Hematopoietic multipotent progenitor cell treated with erythropoietin and hydrocortisone succinate and interleukin-3 and kit ligand, for 8 days (in vitro differentiated cells): ENCODE measurements at regions not wholly inside any gene's neighbourhood (a gene's known extent, or its start where the extent isn't known, plus 50 kb on each side); places are given as distances from the start of the nearest gene placed in this dataset.
A peak's percentile ranks its signal among the peaks of the same experiment; 100 is the strongest.
"Not testable (repeated sequence)": the region's sequence is repeated elsewhere in the genome, so short reads cannot be mapped to it uniquely, and the experiment has no call there.

ENCODE experiments used
- DNase-seq: peaks from one replicate; pipeline ENCODE4 v3.0.0-alpha.2; 2015

- DNase-seq = no peak
Measured at GRCh38 chr11:33553486-33553885, 147.1 kb downstream of the C11orf91 start.

- DNase-seq = no peak
Measured at GRCh38 chr11:33552756-33553155, 147.9 kb downstream of the C11orf91 start.

- no peak for DNase-seq
Measured at GRCh38 chr11:33551051-33551450, 149.6 kb downstream of the C11orf91 start.

GRCh38 chr11:33549483-33549882 lies 151.1 kb downstream of the C11orf91 start:
- no peak for DNase-seq

GRCh38 chr11:33545931-33546330 lies 154.7 kb downstream of the C11orf91 start:
- DNase-seq = no peak

- no peak for DNase-seq
Measured at GRCh38 chr11:33544593-33545373, 155.8 kb downstream of the C11orf91 start.

- no peak for DNase-seq
Measured at GRCh38 chr11:33543823-33544222, 156.8 kb downstream of the C11orf91 start.

- peak; percentile 43 for DNase-seq
Measured at GRCh38 chr11:33542921-33543320, 157.7 kb downstream of the C11orf91 start.

- no peak for DNase-seq
Measured at GRCh38 chr11:33540946-33541915, 159.4 kb downstream of the C11orf91 start.

GRCh38 chr11:33540427-33540826 lies 160.2 kb downstream of the C11orf91 start:
- no peak for DNase-seq

- DNase-seq = no peak
Measured at GRCh38 chr11:33539751-33540150, 160.9 kb downstream of the C11orf91 start.

GRCh38 chr11:33538726-33539125 lies 161.9 kb downstream of the C11orf91 start:
- no peak for DNase-seq

GRCh38 chr11:33536178-33536577 lies 164.4 kb downstream of the C11orf91 start:
- no peak for DNase-seq

GRCh38 chr11:33534575-33534974 lies 166.1 kb downstream of the C11orf91 start:
- no peak for DNase-seq

- DNase-seq = no peak
Measured at GRCh38 chr11:33533386-33534052, 167.1 kb downstream of the C11orf91 start.

GRCh38 chr11:33532720-33533385 lies 167.8 kb downstream of the C11orf91 start:
- no peak for DNase-seq

GRCh38 chr11:33532257-33532656 lies 168.4 kb downstream of the C11orf91 start:
- DNase-seq = no peak

GRCh38 chr11:33531743-33532181 lies 168.9 kb downstream of the C11orf91 start:
- DNase-seq = no peak

GRCh38 chr11:33530815-33531214 lies 169.8 kb downstream of the C11orf91 start:
- DNase-seq = no peak

GRCh38 chr11:33529461-33529860 lies 171.2 kb downstream of the C11orf91 start:
- DNase-seq = no peak

- DNase-seq = not testable (repeated sequence)
Measured at GRCh38 chr11:33527738-33528137, 172.9 kb downstream of the C11orf91 start.

GRCh38 chr11:33525789-33526188 lies 174.8 kb downstream of the C11orf91 start:
- no peak for DNase-seq

GRCh38 chr11:33521384-33521783 lies 179.2 kb downstream of the C11orf91 start:
- no peak for DNase-seq
